ENCODE measurements at regions not wholly inside any gene's neighbourhood (a gene's known extent, or its start where the extent isn't known, plus 50 kb on each side); places are given as distances from the start of the nearest gene placed in this dataset.

DNA sequence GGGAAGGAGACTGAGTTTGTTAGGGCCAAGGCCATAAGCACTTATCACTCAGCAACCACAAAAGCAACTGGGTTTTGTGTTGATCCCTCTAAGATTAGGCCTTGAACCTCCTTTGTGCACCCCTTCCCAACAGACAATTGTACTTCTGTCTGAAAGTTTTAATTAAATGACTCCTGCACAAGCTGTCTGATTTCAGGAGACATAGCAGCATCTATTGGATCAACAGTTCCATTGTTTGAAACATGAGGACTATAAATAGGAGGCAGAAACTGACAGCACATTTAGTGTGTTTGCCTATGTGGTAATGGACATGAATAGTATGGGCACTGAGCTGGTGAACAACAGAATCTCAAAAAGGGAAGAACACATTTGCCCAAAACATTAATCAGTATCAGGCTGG, 167.3 kb upstream of the KCNJ6 start:
- H3K27ac ChIP-seq (ENCODE audit: low read depth, low read length, poor library complexity, severe bottlenecking): no peak overlapping the region
- no peak overlapping the region for H3K4me3 ChIP-seq (ENCODE audit: low read depth, low read length, poor library complexity, severe bottlenecking)
- H3K27me3 ChIP-seq (ENCODE audit: insufficient read depth, low read length): no peaks in the 10 kb centered on the region; the same call in 1 of the 2 replicates
- no peak overlapping the region for H2AFZ ChIP-seq (ENCODE audit: low read length)
- H3K4me2 ChIP-seq (ENCODE audit: low read length): no peak overlapping the region
- no peaks in the 10 kb centered on the region for H3K36me3 ChIP-seq (ENCODE audit: insufficient read depth, low read length)
- no peaks in the 10 kb centered on the region for H3K9me2 ChIP-seq (ENCODE audit: low read depth, low read length)
- no peaks in the 10 kb centered on the region for H3F3A ChIP-seq (ENCODE audit: insufficient read depth, low read length)
- H3K79me2 ChIP-seq (ENCODE audit: insufficient read depth, low read length): no peaks in the 10 kb centered on the region
- no peak overlapping the region for H3K9ac ChIP-seq (ENCODE audit: low read length)
- no peaks in the 10 kb centered on the region for H4K20me1 ChIP-seq (ENCODE audit: insufficient read depth, low read length)
- H3K9me3 ChIP-seq (ENCODE audit: low read length): no peaks in the 10 kb centered on the region
- TF ChIP-seq, protein P1, sequence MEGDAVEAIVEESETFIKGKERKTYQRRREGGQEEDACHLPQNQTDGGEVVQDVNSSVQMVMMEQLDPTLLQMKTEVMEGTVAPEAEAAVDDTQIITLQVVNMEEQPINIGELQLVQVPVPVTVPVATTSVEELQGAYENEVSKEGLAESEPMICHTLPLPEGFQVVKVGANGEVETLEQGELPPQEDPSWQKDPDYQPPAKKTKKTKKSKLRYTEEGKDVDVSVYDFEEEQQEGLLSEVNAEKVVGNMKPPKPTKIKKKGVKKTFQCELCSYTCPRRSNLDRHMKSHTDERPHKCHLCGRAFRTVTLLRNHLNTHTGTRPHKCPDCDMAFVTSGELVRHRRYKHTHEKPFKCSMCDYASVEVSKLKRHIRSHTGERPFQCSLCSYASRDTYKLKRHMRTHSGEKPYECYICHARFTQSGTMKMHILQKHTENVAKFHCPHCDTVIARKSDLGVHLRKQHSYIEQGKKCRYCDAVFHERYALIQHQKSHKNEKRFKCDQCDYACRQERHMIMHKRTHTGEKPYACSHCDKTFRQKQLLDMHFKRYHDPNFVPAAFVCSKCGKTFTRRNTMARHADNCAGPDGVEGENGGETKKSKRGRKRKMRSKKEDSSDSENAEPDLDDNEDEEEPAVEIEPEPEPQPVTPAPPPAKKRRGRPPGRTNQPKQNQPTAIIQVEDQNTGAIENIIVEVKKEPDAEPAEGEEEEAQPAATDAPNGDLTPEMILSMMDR (IDR thresholded peaks at IDR 0.05; ENCODE audit: low read length): no peak
- TF ChIP-seq EZH2 (IDR thresholded peaks at IDR 0.05; ENCODE audit: borderline replicate concordance, low read length): no peak
- no peaks in the 10 kb centered on the region for H3K4me1 ChIP-seq (ENCODE audit: insufficient read depth, low read length, severe bottlenecking)

DNA sequence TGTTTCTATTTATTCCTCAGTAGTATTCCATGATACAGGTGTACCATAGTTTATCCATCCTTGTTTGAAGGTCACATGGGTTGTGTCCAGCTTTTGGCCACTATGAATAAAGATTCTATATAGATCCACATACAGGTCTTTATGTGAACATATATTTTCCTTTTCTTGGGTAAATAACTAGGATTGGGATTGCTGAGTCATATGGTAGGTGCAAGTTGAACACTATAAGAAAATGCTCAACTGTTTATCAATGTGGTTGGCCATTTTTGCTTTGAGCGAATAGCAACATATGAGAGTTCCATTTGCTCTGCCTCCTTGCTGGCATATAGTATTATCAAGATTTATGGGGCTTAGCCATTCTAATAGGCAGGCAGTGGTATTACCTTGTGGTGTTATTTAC, 170.2 kb upstream of the KCNJ15 start:
- Histone ChIP-seq H3K4me2 (ENCODE audit: low read length) (no peak overlapping the region), H3K9me3 (ENCODE audit: low read length) (no peaks in the 10 kb centered on the region), H3F3A (ENCODE audit: insufficient read depth, low read length) (no peaks in the 10 kb centered on the region), H3K36me3 (ENCODE audit: insufficient read depth, low read length) (no peaks in the 10 kb centered on the region), H2AFZ (ENCODE audit: low read length) (no peak overlapping the region), H3K9me2 (ENCODE audit: low read depth, low read length) (no peaks in the 10 kb centered on the region), H4K20me1 (ENCODE audit: insufficient read depth, low read length) (no peaks in the 10 kb centered on the region), H3K4me1 (ENCODE audit: insufficient read depth, low read length, severe bottlenecking) (no peaks in the 10 kb centered on the region), H3K9ac (ENCODE audit: low read length) (no peak overlapping the region), H3K4me3 (ENCODE audit: low read depth, low read length, poor library complexity, severe bottlenecking) (no peak overlapping the region), H3K27ac (ENCODE audit: low read depth, low read length, poor library complexity, severe bottlenecking) (no peak overlapping the region), H3K79me2 (ENCODE audit: insufficient read depth, low read length) (no peaks in the 10 kb centered on the region), H3K27me3 (ENCODE audit: insufficient read depth, low read length) (no peaks in the 10 kb centered on the region)
- TF ChIP-seq, protein P1 (IDR thresholded peaks at IDR 0.05; ENCODE audit: low read length): no peak
- TF ChIP-seq EZH2 (IDR thresholded peaks at IDR 0.05; ENCODE audit: borderline replicate concordance, low read length): no peak

DNA sequence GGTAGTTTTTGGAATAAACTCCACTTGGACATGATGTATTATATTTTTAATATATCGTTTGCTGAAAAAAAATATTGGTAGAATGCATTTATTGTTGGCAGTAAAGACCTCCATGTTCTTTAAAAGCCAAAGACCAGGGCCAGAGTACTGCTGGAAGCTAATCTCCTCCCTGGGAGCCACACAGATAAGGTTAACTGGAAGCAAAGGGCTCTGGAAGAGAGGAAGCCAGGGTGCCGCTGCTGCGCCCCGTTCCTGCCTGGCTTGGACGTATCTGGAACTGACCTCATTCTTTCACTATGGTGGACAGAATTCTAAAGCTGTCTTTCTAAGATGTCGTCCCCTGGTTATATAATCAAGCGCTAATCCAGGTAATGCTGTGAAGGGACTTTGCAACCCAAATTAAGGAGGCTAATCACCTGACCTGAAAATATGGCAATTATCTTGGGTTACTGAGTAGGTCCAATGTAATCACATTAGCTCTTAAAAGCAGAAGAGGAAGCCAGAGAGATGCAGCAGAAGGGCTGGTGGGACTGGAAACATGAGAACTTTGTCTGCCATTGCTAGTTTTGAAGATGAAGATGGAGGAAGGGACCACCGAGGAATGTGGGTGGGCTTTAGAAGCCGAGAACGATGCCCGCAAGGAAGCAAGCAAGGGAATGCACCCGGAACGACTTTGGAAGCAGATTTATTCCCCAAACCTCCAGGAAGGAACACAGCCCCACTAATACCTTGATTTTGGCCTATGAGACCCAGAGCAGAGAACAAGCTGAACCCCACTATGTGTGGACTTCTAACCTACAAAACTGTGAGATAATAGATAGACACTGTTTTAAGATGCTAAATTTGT, 167.7 kb upstream of the KCNJ15 start:
- Histone ChIP-seq H3K9me3 (ENCODE audit: low read length) (no peaks in the 10 kb centered on the region), H3K27me3 (ENCODE audit: insufficient read depth, low read length) (no peaks in the 10 kb centered on the region), H3K4me3 (ENCODE audit: low read depth, low read length, poor library complexity, severe bottlenecking) (no peak overlapping the region), H3K9me2 (ENCODE audit: low read depth, low read length) (no peaks in the 10 kb centered on the region), H3K36me3 (ENCODE audit: insufficient read depth, low read length) (no peaks in the 10 kb centered on the region), H2AFZ (ENCODE audit: low read length) (no peak overlapping the region), H3K27ac (ENCODE audit: low read depth, low read length, poor library complexity, severe bottlenecking) (no peak overlapping the region), H3F3A (ENCODE audit: insufficient read depth, low read length) (no peaks in the 10 kb centered on the region), H3K4me2 (ENCODE audit: low read length) (no peak overlapping the region), H4K20me1 (ENCODE audit: insufficient read depth, low read length) (no peaks in the 10 kb centered on the region), H3K4me1 (ENCODE audit: insufficient read depth, low read length, severe bottlenecking) (no peaks in the 10 kb centered on the region), H3K79me2 (ENCODE audit: insufficient read depth, low read length) (no peaks in the 10 kb centered on the region), H3K9ac (ENCODE audit: low read length) (no peak overlapping the region)
- no peak for TF ChIP-seq EZH2 (IDR thresholded peaks at IDR 0.05; ENCODE audit: borderline replicate concordance, low read length)
- TF ChIP-seq, protein P1 (IDR thresholded peaks at IDR 0.05; ENCODE audit: low read length): no peak

All from OCI-LY1 (cell line).